ENCODE measurements at regions not wholly inside any gene's neighbourhood (a gene's known extent, or its start where the extent isn't known, plus 50 kb on each side); places are given as distances from the start of the nearest gene placed in this dataset.
"Not testable (repeated sequence)": the region's sequence is repeated elsewhere in the genome, so short reads cannot be mapped to it uniquely, and the experiment has no call there.

GRCh38 chr12:47610686-47611252, 95.1 kb downstream of the RPAP3 start:
- no peak for DNase-seq

- no peak for DNase-seq
These were observed 96.0 kb downstream of the RPAP3 start for GRCh38 chr12:47609806-47610205.

GRCh38 chr12:47608671-47609070, 97.2 kb downstream of the RPAP3 start:
- DNase-seq: not testable (repeated sequence)

GRCh38 chr12:47604221-47604873, 101.5 kb downstream of the RPAP3 start:
- no peak for DNase-seq

GRCh38 chr12:47602949-47603558, 102.8 kb downstream of the RPAP3 start:
- DNase-seq: no peak

GRCh38 chr12:47602325-47602724, 103.5 kb downstream of the RPAP3 start:
- DNase-seq: no peak

GRCh38 chr12:47601071-47601470, 104.8 kb downstream of the RPAP3 start:
- no peak for DNase-seq

- DNase-seq: no peak
These were observed 114.0 kb downstream of the RPAP3 start for GRCh38 chr12:47591795-47592194.

GRCh38 chr12:47591361-47591791, 114.5 kb downstream of the RPAP3 start:
- no peak for DNase-seq

- DNase-seq: no peak
These were observed 115.0 kb downstream of the RPAP3 start for GRCh38 chr12:47590771-47591360.

- no peak for DNase-seq
These were observed 118.7 kb downstream of the RPAP3 start for GRCh38 chr12:47586952-47587669.

GRCh38 chr12:47585507-47585906, 120.3 kb downstream of the RPAP3 start:
- no peak for DNase-seq

GRCh38 chr12:47578836-47579235, 127.0 kb downstream of the RPAP3 start:
- no peak for DNase-seq

- no peak for DNase-seq
These were observed 128.4 kb downstream of the RPAP3 start for GRCh38 chr12:47577206-47577989.

- no peak for DNase-seq
These were observed 129.4 kb downstream of the RPAP3 start for GRCh38 chr12:47576289-47576945.

- DNase-seq: no peak
These were observed 131.4 kb downstream of the RPAP3 start for GRCh38 chr12:47574252-47575021.

GRCh38 chr12:47573146-47573659, 132.6 kb downstream of the RPAP3 start:
- no peak for DNase-seq

GRCh38 chr12:47570151-47570550, 135.7 kb downstream of the RPAP3 start:
- no peak for DNase-seq

GRCh38 chr12:47562201-47562600, 143.6 kb downstream of the RPAP3 start:
- no peak for DNase-seq

GRCh38 chr12:47561746-47562145, 144.1 kb downstream of the RPAP3 start:
- no peak for DNase-seq

- no peak for DNase-seq
These were observed 145.4 kb downstream of the RPAP3 start for GRCh38 chr12:47560415-47560814.

Data from KG1 (cell line).